T-helper 2 cell treated with Interferon-gamma antibody and Interleukin-4, amounts not matched to agents 5 μg/mL and 100 μg/mL, for 36 hours (primary cell): ENCODE measurements at regions not wholly inside any gene's neighbourhood (a gene's known extent, or its start where the extent isn't known, plus 50 kb on each side); places are given as distances from the start of the nearest gene placed in this dataset.

ENCODE experiments used
- DNase-seq: peaks from one replicate; pipeline ENCODE4 v3.0.0; 2021; ENCODE audit warnings: low spot score
- H3K27ac Mint-ChIP-seq: one replicate; pipeline ENCODE4 v1.8.0; 2021; ENCODE audit warnings: mild to moderate bottlenecking, mixed read lengths
- H3K27me3 Mint-ChIP-seq: one replicate; pipeline ENCODE4 v1.8.0; 2021; ENCODE audit warnings: low read depth, mixed read lengths
- H3K36me3 Mint-ChIP-seq: one replicate; pipeline ENCODE4 v1.8.0; 2021; ENCODE audit warnings: low read depth, mixed read lengths
- H3K4me1 Mint-ChIP-seq: one replicate; pipeline ENCODE4 v1.8.0; 2021; ENCODE audit warnings: low read depth, mixed read lengths
- H3K4me3 Mint-ChIP-seq: one replicate; pipeline ENCODE4 v1.8.0; 2022; ENCODE audit warnings: mild to moderate bottlenecking, moderate library complexity, mixed read lengths
- H3K9me3 Mint-ChIP-seq: one replicate; pipeline ENCODE4 v1.8.0; 2021; ENCODE audit warnings: mixed read lengths

DNA sequence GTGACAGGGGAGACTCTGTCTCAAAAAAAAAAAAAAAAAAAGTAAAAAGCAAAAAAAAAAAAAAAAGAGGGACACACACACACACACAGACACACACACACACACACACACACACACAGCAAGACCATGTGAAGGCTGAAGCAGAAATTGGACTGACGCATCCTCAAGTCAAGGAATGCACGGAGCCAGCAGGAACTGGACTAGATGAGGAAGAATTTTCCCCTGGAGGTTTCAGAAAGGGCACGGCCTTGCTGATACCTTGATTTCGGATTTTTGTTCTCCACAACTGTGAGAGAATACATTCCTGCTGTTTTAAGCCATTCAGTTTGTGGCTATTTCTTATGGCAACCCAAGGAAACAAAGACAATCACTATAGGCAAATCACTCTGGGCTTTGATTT lies 176.9 kb upstream of the SALL4 start:
- H3K4me1 Mint-ChIP-seq: no peaks in the 10 kb centered on the region
- H3K36me3 Mint-ChIP-seq: no peaks in the 10 kb centered on the region
- DNase-seq: no peak
- no peak overlapping the region for H3K27ac Mint-ChIP-seq
- H3K27me3 Mint-ChIP-seq: no peaks in the 10 kb centered on the region
- no peak overlapping the region for H3K4me3 Mint-ChIP-seq
- H3K9me3 Mint-ChIP-seq: peaks cover 6% of the 10 kb centered on the region

DNA sequence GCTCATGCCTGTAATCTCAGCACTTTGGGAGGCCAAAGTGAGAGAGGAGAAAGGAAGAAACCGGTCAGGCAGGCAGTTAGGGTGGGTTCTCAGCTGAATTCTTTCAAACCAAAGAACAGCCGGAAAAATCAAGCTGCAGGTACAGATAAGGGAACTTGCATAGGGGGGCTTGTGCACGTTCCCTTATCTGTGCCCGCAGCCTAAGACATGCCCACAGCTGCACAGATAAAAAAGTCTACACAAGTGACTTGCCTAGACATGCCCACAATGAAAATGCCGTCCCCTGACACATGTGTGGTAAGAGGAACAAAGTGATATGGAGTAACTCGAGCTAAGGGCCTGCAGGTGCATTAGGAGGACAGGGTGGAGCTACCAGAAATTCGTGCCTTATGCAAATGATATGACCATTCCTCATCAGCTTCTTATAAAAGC lies 175.8 kb upstream of the SALL4 start:
- H3K9me3 Mint-ChIP-seq: peaks cover 6% of the 10 kb centered on the region
- no peaks in the 10 kb centered on the region for H3K36me3 Mint-ChIP-seq
- no peak overlapping the region for H3K4me3 Mint-ChIP-seq
- no peaks in the 10 kb centered on the region for H3K4me1 Mint-ChIP-seq
- no peak for DNase-seq
- no peaks in the 10 kb centered on the region for H3K27me3 Mint-ChIP-seq
- no peak overlapping the region for H3K27ac Mint-ChIP-seq

DNA sequence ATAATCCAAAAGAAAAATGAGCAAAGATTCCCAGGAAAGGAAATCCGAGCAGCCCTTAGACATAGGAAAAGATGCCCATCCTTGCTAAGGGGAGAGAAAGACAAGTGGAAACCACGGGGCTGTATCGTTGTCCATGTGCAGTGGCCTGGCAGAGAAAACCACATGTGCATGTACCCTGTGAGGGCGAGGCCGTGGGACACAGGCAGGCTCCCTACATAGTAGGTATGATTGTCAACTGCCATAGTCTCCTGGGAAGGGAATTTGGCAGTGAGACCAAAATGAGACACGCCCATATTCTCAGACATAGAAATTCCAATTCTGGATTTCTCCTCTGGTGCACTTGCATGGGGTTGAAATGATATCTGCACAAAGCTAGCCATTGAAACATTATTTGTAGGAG lies 169.7 kb upstream of the SALL4 start:
- H3K4me3 Mint-ChIP-seq: no peak overlapping the region

DNA sequence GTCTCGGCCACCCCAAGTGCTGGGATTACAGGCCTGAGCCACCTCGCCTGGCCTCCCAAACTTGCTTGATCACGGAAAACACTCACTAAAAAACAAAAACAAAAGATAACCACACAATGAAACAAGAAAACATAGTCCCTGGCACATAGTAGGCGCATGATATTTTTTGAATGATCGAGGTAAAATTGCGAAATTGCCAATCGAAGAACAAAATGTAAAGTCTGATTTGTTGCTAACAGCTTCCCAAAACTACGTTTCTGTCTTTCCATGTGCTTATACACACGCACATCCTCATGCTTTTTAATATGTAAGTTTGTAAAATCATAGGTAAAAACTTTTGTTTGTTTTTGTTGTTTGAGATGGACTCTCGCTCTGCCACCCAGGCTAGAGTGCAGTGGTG lies 168.5 kb upstream of the SALL4 start:
- Mint-ChIP-seq H3K27ac (no peak overlapping the region), H3K4me1 (no peaks in the 10 kb centered on the region), H3K36me3 (no peaks in the 10 kb centered on the region), H3K9me3 (no peaks in the 10 kb centered on the region), H3K4me3 (no peak overlapping the region), H3K27me3 (no peaks in the 10 kb centered on the region)
- DNase-seq: no peak

More for the DNA sequence above, 169.7 kb upstream of the SALL4 start:
- DNase-seq: no peak
- no peaks in the 10 kb centered on the region for H3K9me3 Mint-ChIP-seq
- no peaks in the 10 kb centered on the region for H3K4me1 Mint-ChIP-seq
- no peak overlapping the region for H3K27ac Mint-ChIP-seq
- no peaks in the 10 kb centered on the region for H3K27me3 Mint-ChIP-seq
- no peaks in the 10 kb centered on the region for H3K36me3 Mint-ChIP-seq

DNA sequence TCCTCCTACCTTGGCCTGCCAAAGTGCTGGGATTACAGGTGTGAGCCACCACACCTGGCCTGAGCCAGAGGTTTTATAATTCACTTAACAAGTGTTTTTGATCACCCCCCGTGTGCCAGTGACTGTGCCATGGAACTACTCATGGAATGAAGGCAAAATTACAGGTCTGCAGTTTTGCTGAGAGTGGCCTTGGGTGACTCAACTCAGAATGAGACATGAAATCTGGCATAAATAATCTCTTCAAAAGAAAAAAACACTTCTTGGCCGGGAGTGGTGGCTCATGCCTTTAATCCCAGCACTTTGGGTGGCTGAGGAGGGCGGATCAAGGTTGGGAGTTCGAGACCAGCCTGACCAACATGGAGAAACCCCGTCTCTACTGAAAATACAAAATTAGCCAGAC lies 166.9 kb upstream of the SALL4 start:
- DNase-seq: no peak
- Mint-ChIP-seq H3K9me3 (no peaks in the 10 kb centered on the region), H3K27me3 (no peaks in the 10 kb centered on the region), H3K4me3 (no peak overlapping the region), H3K4me1 (no peaks in the 10 kb centered on the region), H3K27ac (no peak overlapping the region), H3K36me3 (no peaks in the 10 kb centered on the region)

DNA sequence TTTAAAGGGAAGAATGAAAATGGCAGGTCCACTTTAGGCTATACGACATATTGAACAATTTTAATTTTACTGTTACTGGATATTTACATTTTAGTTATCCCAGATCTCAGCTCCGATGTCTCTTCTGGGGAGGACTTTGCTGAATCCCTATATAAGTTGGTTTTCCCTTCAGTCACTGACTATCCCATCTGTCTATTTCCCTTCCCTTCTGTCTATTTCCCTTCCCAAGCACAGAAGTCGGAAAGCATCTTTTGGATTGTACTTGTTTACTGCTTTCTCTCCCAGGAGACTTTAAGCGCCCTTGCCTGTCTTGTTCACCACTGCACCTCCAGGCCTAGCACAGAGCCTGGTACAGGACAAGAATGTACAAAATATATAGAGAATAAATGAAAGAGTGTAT lies 165.8 kb upstream of the SALL4 start:
- no peaks in the 10 kb centered on the region for H3K36me3 Mint-ChIP-seq
- no peak overlapping the region for H3K27ac Mint-ChIP-seq
- H3K4me3 Mint-ChIP-seq: no peak overlapping the region
- no peaks in the 10 kb centered on the region for H3K9me3 Mint-ChIP-seq
- H3K4me1 Mint-ChIP-seq: no peaks in the 10 kb centered on the region
- DNase-seq: no peak
- H3K27me3 Mint-ChIP-seq: no peaks in the 10 kb centered on the region

DNA sequence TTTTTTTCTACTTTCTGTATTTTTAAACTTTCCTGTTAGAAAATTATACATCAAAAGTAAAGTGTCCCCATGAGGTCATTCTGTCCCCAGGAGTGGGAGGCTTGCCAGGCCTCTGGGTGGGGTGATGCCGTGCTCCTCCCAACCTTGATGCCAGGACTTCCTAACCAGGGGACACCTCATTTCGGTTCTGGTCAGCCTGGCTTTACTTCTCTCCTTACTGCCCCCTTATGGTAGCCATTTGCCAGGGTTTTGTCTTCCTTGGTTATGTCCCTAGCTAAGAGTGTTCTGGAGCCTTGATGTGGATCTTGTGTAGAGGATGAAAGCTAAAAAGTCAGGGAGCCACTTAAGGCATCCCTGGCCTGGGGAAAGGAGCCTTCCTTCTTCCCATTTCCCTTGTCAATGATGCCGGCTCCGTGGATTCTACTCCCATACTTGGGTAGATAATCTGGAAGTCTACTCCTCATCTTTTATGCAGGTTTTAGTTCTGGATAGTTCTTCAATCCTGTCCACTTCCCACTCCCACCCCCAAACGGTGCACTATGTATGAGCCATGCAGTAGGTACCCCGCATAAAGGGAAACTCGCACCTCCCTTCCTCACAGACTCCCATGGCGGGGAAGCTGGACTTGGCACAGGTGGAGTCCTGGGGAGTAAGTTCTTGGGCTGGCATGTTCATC lies 164.1 kb upstream of the SALL4 start:
- peak; percentile 6 for DNase-seq
- Mint-ChIP-seq H3K36me3 (no peaks in the 10 kb centered on the region), H3K9me3 (no peaks in the 10 kb centered on the region), H3K27me3 (peaks cover 2% of the 10 kb centered on the region), H3K27ac (no peak overlapping the region), H3K4me1 (no peaks in the 10 kb centered on the region), H3K4me3 (no peak overlapping the region)

DNA sequence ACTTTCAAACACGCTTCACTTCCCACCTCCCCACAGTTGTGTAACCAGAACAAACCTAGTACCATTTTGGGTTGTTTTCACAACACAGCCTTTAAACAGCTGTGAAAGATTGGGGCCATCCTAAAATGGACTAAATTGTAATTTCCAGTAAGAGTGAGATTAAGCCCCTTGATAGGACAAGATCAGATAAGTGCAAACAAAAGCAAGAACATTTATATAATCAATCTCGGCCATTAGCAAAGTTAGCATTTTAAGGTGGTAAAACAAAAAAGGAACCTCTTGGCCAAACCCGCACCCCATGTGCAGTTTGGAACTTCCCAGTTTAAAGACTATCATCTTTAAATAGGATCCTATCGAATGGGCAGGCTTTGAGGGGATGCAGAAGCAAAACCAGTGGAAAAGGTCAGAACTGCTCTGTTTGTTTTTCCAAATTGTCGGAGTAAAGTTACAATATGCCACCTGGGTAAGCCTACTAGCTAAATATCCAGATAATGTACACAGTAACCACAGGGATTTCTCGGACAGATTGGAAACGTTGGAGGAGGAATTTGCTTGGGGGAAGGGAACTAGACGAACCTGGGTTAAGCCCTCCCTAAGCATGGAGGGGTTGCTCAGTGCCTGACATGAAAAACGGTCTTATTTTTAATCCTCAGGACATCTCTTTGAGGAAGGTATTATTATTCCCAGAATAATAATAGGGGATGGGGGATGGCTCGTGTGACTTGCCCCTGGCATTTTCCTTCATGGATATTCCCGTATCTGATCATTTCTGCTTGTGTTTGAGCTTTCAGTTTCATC lies 159.8 kb upstream of the SALL4 start:
- Mint-ChIP-seq H3K27ac (no peak overlapping the region), H3K4me1 (peaks cover 7% of the 10 kb centered on the region), H3K36me3 (no peaks in the 10 kb centered on the region), H3K4me3 (no peak overlapping the region), H3K27me3 (peaks cover 22% of the 10 kb centered on the region), H3K9me3 (no peaks in the 10 kb centered on the region)
- no peak for DNase-seq

DNA sequence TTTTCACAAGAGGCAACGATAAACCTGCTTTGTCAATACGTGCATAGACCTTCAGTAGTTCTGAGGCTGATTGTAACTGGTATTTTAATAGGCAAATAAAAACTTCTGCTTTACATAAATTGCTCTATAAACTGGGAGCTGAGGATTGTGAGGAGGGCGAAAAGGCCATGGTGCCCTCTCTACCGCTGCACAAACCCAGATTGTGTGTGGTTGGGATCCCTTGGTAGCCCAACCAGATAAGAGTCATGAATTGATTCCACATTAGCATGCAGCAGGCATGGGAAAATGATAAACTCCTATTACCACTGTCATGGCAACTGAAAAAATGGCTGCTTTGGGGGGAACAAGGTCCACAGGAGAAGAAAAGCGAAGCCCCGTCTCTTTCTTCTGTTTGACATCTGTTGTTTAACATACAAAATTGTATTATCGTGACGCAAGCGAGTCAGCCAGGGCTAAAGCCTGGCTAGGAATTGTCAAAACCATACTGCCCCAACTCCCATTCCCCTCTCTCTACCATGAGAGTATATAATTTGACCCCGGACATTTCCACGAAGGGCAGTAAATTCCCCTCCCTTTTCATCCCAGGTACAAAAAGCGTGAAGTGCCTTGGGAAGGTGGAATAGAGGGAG lies 157.8 kb upstream of the SALL4 start:
- H3K27me3 Mint-ChIP-seq: peaks cover 22% of the 10 kb centered on the region
- DNase-seq: no peak
- H3K4me1 Mint-ChIP-seq: peaks cover 7% of the 10 kb centered on the region
- H3K9me3 Mint-ChIP-seq: no peaks in the 10 kb centered on the region
- no peak overlapping the region for H3K4me3 Mint-ChIP-seq
- H3K36me3 Mint-ChIP-seq: no peaks in the 10 kb centered on the region
- H3K27ac Mint-ChIP-seq: no peak overlapping the region

DNA sequence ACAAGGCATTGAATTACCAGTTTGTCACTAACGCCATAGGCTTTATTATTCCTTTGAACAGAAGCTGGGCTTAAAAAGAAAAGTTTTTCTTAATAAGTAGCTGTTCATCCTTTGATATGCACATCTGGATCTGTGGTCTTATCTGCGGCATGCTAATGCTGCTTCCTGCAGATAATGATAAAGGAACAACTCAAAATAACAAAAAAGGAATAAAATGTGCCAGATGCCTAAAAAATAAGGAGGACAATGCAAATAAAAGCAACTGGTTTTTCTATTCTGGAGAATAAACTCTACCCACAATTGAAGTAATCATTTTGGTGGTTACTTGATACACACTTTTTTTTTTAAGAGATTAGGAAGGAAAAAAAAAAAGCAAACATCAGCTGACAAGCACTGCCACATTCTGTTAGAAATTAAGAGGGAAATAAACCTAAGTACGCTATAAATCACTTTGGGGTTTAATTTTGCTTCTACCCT lies 156.8 kb upstream of the SALL4 start:
- peaks cover 22% of the 10 kb centered on the region for H3K27me3 Mint-ChIP-seq
- no peak for DNase-seq

DNA sequence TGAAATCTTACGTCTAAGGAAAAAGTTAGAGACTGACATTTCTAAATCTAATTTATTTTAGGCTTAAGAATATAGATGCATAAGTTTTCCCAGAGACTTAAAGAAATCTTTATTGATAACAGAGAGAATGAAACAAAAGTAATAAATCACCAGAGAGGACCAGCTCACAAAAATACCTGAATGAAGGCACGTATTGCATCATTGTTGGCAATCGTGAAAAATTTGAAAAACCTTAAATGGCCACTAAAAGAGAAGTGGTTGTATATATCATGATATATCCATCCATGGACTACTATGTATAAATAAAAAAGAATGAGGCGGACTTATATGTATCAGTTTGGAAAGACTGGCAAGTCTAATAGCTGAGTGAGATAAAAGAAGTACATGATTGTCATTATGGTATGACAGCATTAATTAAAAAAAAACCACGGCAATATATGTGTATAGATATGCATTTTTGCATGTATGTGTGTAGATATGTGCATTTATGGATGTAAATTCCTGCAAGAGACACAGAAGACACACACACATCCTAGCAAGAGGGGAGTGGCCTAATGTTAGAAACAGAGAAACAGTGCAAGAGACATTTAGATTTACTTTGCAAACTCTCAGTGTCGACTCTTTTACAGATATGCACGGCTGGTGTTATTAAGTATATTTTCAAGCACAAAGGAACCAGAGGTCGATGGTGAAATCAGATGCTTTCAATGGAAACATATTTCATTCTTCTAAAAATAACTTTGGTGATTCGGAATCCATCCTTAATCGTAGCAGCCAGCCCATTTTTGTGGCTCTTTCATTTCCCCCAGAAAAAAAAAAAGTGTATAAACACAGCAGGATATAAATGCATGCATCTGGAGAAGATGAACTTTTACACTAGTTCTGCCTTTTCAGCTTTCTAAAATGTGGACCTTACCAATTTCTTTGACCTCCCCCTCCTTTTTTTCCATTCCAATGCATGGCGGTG lies 156.1 kb upstream of the SALL4 start:
- no peak for DNase-seq
- Mint-ChIP-seq H3K4me1 (peaks cover 7% of the 10 kb centered on the region), H3K36me3 (no peaks in the 10 kb centered on the region), H3K9me3 (peaks cover 5% of the 10 kb centered on the region), H3K27me3 (peaks cover 22% of the 10 kb centered on the region), H3K4me3 (no peak overlapping the region), H3K27ac (no peak overlapping the region)

More for the DNA sequence above, 156.8 kb upstream of the SALL4 start:
- H3K4me1 Mint-ChIP-seq: peaks cover 7% of the 10 kb centered on the region
- no peak overlapping the region for H3K27ac Mint-ChIP-seq
- no peaks in the 10 kb centered on the region for H3K9me3 Mint-ChIP-seq
- H3K36me3 Mint-ChIP-seq: no peaks in the 10 kb centered on the region
- no peak overlapping the region for H3K4me3 Mint-ChIP-seq

DNA sequence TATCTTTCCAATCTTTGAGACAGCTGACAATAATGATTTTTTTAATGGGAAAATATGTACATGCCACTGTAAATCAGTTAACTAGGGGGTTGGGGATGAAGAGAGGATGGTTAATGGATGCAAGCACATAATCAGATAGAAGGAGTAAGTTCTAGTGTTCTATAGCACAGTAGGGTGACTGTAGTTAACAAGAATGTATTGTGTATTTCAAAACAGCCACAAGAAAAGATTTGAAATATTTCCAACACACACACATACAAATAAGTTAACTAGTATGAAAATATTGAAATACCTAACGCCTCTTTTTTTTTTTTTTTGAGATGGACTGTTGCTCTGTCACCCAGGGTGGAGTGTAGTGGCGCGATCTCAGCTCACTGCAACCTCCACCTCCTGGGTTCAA lies 153.4 kb upstream of the SALL4 start:
- Mint-ChIP-seq H3K27ac (no peak overlapping the region), H3K4me1 (peaks cover 7% of the 10 kb centered on the region), H3K36me3 (no peaks in the 10 kb centered on the region), H3K9me3 (peaks cover 5% of the 10 kb centered on the region), H3K4me3 (no peak overlapping the region), H3K27me3 (peaks cover 20% of the 10 kb centered on the region)
- DNase-seq: no peak

DNA sequence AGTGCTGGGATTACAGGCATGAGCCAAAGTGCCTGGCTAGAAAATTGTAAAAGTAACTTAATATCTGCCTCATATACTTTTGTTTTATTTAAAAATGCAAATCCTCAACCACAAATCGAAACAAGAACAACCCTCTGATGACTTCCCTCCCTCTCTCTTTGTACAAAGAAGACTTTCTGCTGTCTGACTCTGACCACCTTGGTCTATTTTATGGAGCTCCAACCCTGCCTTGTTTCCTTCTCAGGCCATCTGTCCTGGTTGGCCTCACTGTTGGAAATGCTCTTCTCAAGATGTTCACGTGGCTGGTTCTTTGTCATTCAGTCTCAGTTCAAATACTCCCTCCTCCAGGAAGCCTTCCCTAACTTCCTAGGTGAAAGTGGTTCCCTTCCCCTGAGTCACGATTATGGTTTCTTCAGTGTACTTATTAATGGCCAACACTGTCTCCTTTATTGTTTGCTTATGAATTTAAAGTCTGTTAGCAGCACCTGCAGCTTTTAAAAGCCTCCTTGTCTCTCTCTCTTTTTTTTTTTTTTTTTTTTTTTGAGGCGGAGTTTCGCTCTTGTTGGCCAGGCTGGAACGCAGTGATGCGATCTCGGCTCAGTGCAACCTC lies 151.5 kb upstream of the SALL4 start:
- no peaks in the 10 kb centered on the region for H3K36me3 Mint-ChIP-seq
- H3K9me3 Mint-ChIP-seq: peaks cover 5% of the 10 kb centered on the region
- H3K27me3 Mint-ChIP-seq: peaks cover 13% of the 10 kb centered on the region
- no peak overlapping the region for H3K4me3 Mint-ChIP-seq
- peaks cover 4% of the 10 kb centered on the region for H3K4me1 Mint-ChIP-seq
- no peak for DNase-seq
- no peak overlapping the region for H3K27ac Mint-ChIP-seq
